KMS-11 (cell line): ENCODE measurements at regions not wholly inside any gene's neighbourhood (a gene's known extent, or its start where the extent isn't known, plus 50 kb on each side); places are given as distances from the start of the nearest gene placed in this dataset.

ENCODE experiments used
- H2AFZ ChIP-seq: fragments of 200-600 bp; sonication (generic); 2 replicates; pipeline ENCODE4 v1.6.1; 2016; ENCODE audit warnings: antibody characterized with exemption, mixed run types, low read depth
- H3K27ac ChIP-seq: fragments of 200-600 bp; sonication (generic); 2 replicates; pipeline ENCODE4 v1.6.1; 2016; ENCODE audit warnings: mild to moderate bottlenecking, mixed run types
- H3K27me3 ChIP-seq: fragments of 200-600 bp; sonication (generic); 2 replicates; pipeline ENCODE4 v1.6.1; 2017; ENCODE audit warnings: mild to moderate bottlenecking, low read depth, mixed run types, moderate library complexity; ENCODE audit not compliant: insufficient read depth
- H3K36me3 ChIP-seq: fragments of 200-600 bp; sonication (generic); 2 replicates; pipeline ENCODE4 v1.6.1; 2017; ENCODE audit warnings: mild to moderate bottlenecking, mixed run types; ENCODE audit not compliant: insufficient read depth
- H3K4me1 ChIP-seq: fragments of 200-600 bp; sonication (generic); 2 replicates; pipeline ENCODE4 v1.6.1; 2016; ENCODE audit warnings: mild to moderate bottlenecking, low read depth, mixed run types; ENCODE audit not compliant: poor library complexity, severe bottlenecking
- H3K4me2 ChIP-seq: fragments of 200-600 bp; sonication (generic); 2 replicates; pipeline ENCODE4 v1.7.0; 2016; ENCODE audit warnings: mild to moderate bottlenecking, mixed run types
- H3K4me3 ChIP-seq: fragments of 200-600 bp; sonication (generic); IDR thresholded peaks from 2 replicates; pipeline ENCODE4 v1.6.1; 2017; ENCODE audit warnings: low read depth, low read length, mixed read lengths; ENCODE audit not compliant: insufficient read depth
- H3K79me2 ChIP-seq: fragments of 200-600 bp; sonication (generic); 2 replicates; pipeline ENCODE4 v1.6.1; 2016; ENCODE audit warnings: low read depth, mixed run types; ENCODE audit not compliant: insufficient read depth
- H3K9ac ChIP-seq: fragments of 200-600 bp; sonication (generic); 2 replicates; pipeline ENCODE4 v1.6.1; 2016; ENCODE audit warnings: mild to moderate bottlenecking, mixed run types
- H4K20me1 ChIP-seq: fragments of 200-600 bp; sonication (generic); 2 replicates; pipeline ENCODE4 v1.6.1; 2016; ENCODE audit warnings: mild to moderate bottlenecking, mixed run types; ENCODE audit not compliant: insufficient read depth
- CTCF ChIP-seq: fragments of 200-600 bp; sonication (generic); conservative IDR thresholded peaks from 2 replicates; pipeline ENCODE4 v1.6.1; 2017; ENCODE audit warnings: low read depth, mild to moderate bottlenecking, antibody characterized with exemption, low read length, moderate library complexity, mixed read lengths

GRCh38 chr15:46322753-46323152 lies 687.9 kb downstream of the SQOR start:
- Histone ChIP-seq H3K79me2 (no peaks in the 10 kb centered on the region), H3K4me1 (no peaks in the 10 kb centered on the region), H4K20me1 (no peaks in the 10 kb centered on the region), H2AFZ (no peak overlapping the region), H3K4me2 (no peak overlapping the region), H3K9ac (no peak overlapping the region), H3K4me3 (no peak overlapping the region), H3K27ac (no peak overlapping the region), H3K27me3 (no peaks in the 10 kb centered on the region), H3K36me3 (no peaks in the 10 kb centered on the region)
- no peak for TF ChIP-seq CTCF

GRCh38 chr15:46326173-46326572 lies 691.3 kb downstream of the SQOR start:
- no peak for TF ChIP-seq CTCF
- Histone ChIP-seq H4K20me1 (no peaks in the 10 kb centered on the region), H3K27me3 (no peaks in the 10 kb centered on the region), H3K4me2 (no peak overlapping the region), H3K4me1 (no peaks in the 10 kb centered on the region), H3K36me3 (no peaks in the 10 kb centered on the region), H3K4me3 (no peak overlapping the region), H3K79me2 (no peaks in the 10 kb centered on the region), H3K9ac (no peak overlapping the region), H2AFZ (no peak overlapping the region), H3K27ac (no peak overlapping the region)

GRCh38 chr15:46328821-46329220 lies 694.0 kb downstream of the SQOR start:
- no peak overlapping the region for H3K4me3 ChIP-seq
- H4K20me1 ChIP-seq: no peaks in the 10 kb centered on the region
- no peaks in the 10 kb centered on the region for H3K4me1 ChIP-seq
- no peak overlapping the region for H2AFZ ChIP-seq
- no peak overlapping the region for H3K9ac ChIP-seq
- no peak for TF ChIP-seq CTCF
- H3K27ac ChIP-seq: no peak overlapping the region
- no peak overlapping the region for H3K4me2 ChIP-seq
- H3K36me3 ChIP-seq: no peaks in the 10 kb centered on the region
- no peaks in the 10 kb centered on the region for H3K27me3 ChIP-seq
- H3K79me2 ChIP-seq: no peaks in the 10 kb centered on the region

GRCh38 chr15:46329876-46330275 lies 695.0 kb downstream of the SQOR start:
- Histone ChIP-seq H3K79me2 (no peaks in the 10 kb centered on the region), H3K36me3 (no peaks in the 10 kb centered on the region), H2AFZ (no peak overlapping the region), H3K4me1 (no peaks in the 10 kb centered on the region), H3K4me2 (no peak overlapping the region), H3K27me3 (no peaks in the 10 kb centered on the region), H3K27ac (no peak overlapping the region), H4K20me1 (no peaks in the 10 kb centered on the region), H3K9ac (no peak overlapping the region), H3K4me3 (no peak overlapping the region)
- no peak for TF ChIP-seq CTCF

- TF ChIP-seq CTCF: no peak
- no peak overlapping the region for H3K9ac ChIP-seq
- H3K4me2 ChIP-seq: no peak overlapping the region
- H3K27ac ChIP-seq: no peak overlapping the region
- no peaks in the 10 kb centered on the region for H3K36me3 ChIP-seq
- H3K4me3 ChIP-seq: no peak overlapping the region
- no peaks in the 10 kb centered on the region for H3K79me2 ChIP-seq
- no peaks in the 10 kb centered on the region for H3K4me1 ChIP-seq
- H4K20me1 ChIP-seq: no peaks in the 10 kb centered on the region
- H2AFZ ChIP-seq: no peak overlapping the region
- no peaks in the 10 kb centered on the region for H3K27me3 ChIP-seq
These were observed 696.7 kb downstream of the SQOR start for GRCh38 chr15:46331546-46331945.
